ENCODE measurements at regions not wholly inside any gene's neighbourhood (a gene's known extent, or its start where the extent isn't known, plus 50 kb on each side); places are given as distances from the start of the nearest gene placed in this dataset.

DNA sequence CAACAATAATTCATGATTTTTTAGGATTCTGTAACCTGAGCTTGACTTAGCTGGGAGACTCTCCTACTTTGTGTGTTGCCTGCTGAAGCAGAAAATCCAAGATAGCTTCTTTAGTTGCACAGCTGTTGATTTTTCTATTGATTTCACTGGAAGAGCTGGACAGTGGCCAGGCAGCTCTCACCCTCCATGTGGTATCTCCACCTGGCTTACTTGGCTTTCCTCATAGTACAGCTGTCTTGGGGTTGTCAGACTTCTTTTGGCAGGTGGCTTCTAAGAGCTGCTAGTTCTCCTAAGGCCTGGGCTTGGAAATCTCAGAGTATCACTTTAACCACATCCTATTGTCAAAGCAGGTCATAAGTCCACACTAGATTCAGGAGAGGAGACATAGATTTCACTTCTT, 130.8 kb upstream of the SPON1 start:
- TF ChIP-seq, protein P1, sequence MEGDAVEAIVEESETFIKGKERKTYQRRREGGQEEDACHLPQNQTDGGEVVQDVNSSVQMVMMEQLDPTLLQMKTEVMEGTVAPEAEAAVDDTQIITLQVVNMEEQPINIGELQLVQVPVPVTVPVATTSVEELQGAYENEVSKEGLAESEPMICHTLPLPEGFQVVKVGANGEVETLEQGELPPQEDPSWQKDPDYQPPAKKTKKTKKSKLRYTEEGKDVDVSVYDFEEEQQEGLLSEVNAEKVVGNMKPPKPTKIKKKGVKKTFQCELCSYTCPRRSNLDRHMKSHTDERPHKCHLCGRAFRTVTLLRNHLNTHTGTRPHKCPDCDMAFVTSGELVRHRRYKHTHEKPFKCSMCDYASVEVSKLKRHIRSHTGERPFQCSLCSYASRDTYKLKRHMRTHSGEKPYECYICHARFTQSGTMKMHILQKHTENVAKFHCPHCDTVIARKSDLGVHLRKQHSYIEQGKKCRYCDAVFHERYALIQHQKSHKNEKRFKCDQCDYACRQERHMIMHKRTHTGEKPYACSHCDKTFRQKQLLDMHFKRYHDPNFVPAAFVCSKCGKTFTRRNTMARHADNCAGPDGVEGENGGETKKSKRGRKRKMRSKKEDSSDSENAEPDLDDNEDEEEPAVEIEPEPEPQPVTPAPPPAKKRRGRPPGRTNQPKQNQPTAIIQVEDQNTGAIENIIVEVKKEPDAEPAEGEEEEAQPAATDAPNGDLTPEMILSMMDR (IDR thresholded peaks at IDR 0.05): no peak
- TF ChIP-seq POLR2A (IDR thresholded peaks at IDR 0.05): no peak
